PC-9 (cell line): ENCODE measurements at regions not wholly inside any gene's neighbourhood (a gene's known extent, or its start where the extent isn't known, plus 50 kb on each side); places are given as distances from the start of the nearest gene placed in this dataset.

Experiments used
- EZH2 ChIP-seq: fragments of 200-600 bp; sonication (generic); IDR thresholded peaks from 2 replicates; pipeline ENCODE4 v1.8.0; 2017; ENCODE audit warnings: antibody characterized with exemption, low read depth
- TF ChIP-seq, protein P1 (sequence below): fragments of 200-600 bp; sonication (generic); conservative IDR thresholded peaks from 2 replicates; pipeline ENCODE4 v1.6.1; 2017; ENCODE audit warnings: mixed run types, antibody characterized with exemption, mild to moderate bottlenecking, moderate library complexity

DNA sequence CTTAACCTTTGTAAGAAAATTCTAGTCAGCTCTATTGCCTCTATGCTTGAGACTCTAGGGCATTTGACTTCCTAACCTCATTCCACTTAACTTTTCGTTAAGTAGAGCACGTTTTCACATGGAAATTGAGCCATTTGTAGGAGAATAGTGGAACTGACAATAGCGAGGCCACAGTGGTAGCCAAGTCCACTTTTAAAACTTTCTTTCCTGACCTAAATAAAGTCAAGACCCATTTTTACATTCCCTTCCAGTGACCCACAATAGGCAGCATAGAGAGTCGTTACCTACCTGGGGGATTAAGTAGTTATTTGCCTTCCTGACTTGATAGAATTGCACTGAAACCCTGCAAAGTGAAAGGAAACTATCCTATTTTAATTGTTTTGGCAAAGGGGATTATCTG is 386.0 kb upstream of the NECTIN3 start:
- TF ChIP-seq, protein P1, sequence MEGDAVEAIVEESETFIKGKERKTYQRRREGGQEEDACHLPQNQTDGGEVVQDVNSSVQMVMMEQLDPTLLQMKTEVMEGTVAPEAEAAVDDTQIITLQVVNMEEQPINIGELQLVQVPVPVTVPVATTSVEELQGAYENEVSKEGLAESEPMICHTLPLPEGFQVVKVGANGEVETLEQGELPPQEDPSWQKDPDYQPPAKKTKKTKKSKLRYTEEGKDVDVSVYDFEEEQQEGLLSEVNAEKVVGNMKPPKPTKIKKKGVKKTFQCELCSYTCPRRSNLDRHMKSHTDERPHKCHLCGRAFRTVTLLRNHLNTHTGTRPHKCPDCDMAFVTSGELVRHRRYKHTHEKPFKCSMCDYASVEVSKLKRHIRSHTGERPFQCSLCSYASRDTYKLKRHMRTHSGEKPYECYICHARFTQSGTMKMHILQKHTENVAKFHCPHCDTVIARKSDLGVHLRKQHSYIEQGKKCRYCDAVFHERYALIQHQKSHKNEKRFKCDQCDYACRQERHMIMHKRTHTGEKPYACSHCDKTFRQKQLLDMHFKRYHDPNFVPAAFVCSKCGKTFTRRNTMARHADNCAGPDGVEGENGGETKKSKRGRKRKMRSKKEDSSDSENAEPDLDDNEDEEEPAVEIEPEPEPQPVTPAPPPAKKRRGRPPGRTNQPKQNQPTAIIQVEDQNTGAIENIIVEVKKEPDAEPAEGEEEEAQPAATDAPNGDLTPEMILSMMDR: no peak
- no peak for TF ChIP-seq EZH2
